Progenitor cell of endocrine pancreas (in vitro differentiated cells): ENCODE measurements at regions not wholly inside any gene's neighbourhood (a gene's known extent, or its start where the extent isn't known, plus 50 kb on each side); places are given as distances from the start of the nearest gene placed in this dataset.

Source experiments
- DNase-seq: peaks from one replicate; pipeline ENCODE4 v3.0.0; 2021; ENCODE audit warnings: low spot score; ENCODE audit not compliant: unreplicated experiment
- H3K27ac Mint-ChIP-seq: 2 replicates; pipeline ENCODE4 v1.8.0; 2021; ENCODE audit warnings: mild to moderate bottlenecking, moderate library complexity, mixed read lengths
- H3K27me3 Mint-ChIP-seq: 2 replicates; pipeline ENCODE4 v1.8.0; 2021; ENCODE audit warnings: mixed read lengths
- H3K36me3 Mint-ChIP-seq: 2 replicates; pipeline ENCODE4 v1.8.0; 2022; ENCODE audit warnings: mixed read lengths; ENCODE audit not compliant: insufficient read depth
- H3K4me1 Mint-ChIP-seq: 2 replicates; pipeline ENCODE4 v1.8.0; 2021; ENCODE audit warnings: low read depth, mixed read lengths
- H3K4me3 Mint-ChIP-seq: 2 replicates; pipeline ENCODE4 v1.8.0; 2021; ENCODE audit warnings: low read depth, mild to moderate bottlenecking, moderate library complexity, mixed read lengths
- H3K9me3 Mint-ChIP-seq: 2 replicates; pipeline ENCODE4 v1.8.0; 2021; ENCODE audit warnings: low read depth, mixed read lengths
- TF ChIP-seq, protein P1 (sequence below): fragments of 200-600 bp; sonication (generic); IDR thresholded peaks from one replicate; pipeline ENCODE4 v1.5.0; 2021; ENCODE audit warnings: antibody characterized with exemption, mild to moderate bottlenecking; ENCODE audit not compliant: unreplicated experiment

DNA sequence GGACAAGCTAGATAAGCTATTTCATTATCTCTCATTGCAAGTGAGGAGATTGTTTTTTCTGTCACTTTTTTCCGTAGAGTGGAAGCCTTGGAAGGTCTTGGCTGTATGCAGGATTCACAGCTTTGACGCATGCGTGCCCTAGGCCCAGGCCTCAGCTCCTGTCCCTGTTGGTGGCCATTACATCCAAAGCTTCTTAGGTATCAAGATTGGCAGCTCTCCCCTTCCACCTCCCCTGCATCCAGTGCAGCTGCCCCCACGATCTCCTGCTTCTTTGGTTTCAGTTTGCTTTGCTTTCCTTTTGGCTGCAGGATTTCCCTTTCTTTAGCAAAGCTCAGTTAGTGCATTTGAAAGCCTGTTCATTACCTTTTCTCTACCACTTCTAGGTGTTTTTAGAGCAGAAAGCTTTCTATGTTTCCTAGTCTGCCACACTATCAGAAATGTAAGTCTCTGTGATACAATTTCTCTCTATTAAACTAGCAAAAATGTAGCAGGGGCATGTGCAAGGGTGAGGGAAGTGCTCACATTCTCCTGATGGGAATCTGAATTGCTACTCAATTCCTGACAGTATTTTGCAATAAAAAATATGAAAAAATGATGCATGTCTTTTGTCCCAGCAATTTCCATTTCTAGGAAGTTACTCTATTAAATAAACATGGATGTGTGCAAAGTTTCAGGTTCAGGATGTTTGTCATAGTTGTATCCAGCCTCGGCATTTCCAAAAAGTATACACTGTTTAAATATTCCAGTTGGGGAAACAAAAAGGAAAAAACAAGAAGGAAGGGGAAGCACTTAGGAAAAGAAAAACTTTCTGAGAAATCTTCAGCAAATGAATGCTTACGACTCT, 91.2 kb downstream of the LIPG start:
- H3K4me3 Mint-ChIP-seq = no peak overlapping the region
- peaks cover 8% of the 10 kb centered on the region for H3K27me3 Mint-ChIP-seq
- H3K9me3 Mint-ChIP-seq = no peaks in the 10 kb centered on the region
- DNase-seq = no peak
- H3K4me1 Mint-ChIP-seq = no peaks in the 10 kb centered on the region
- TF ChIP-seq, protein P1, sequence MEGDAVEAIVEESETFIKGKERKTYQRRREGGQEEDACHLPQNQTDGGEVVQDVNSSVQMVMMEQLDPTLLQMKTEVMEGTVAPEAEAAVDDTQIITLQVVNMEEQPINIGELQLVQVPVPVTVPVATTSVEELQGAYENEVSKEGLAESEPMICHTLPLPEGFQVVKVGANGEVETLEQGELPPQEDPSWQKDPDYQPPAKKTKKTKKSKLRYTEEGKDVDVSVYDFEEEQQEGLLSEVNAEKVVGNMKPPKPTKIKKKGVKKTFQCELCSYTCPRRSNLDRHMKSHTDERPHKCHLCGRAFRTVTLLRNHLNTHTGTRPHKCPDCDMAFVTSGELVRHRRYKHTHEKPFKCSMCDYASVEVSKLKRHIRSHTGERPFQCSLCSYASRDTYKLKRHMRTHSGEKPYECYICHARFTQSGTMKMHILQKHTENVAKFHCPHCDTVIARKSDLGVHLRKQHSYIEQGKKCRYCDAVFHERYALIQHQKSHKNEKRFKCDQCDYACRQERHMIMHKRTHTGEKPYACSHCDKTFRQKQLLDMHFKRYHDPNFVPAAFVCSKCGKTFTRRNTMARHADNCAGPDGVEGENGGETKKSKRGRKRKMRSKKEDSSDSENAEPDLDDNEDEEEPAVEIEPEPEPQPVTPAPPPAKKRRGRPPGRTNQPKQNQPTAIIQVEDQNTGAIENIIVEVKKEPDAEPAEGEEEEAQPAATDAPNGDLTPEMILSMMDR = no peak
- no peak overlapping the region for H3K27ac Mint-ChIP-seq
- H3K36me3 Mint-ChIP-seq = no peaks in the 10 kb centered on the region

DNA sequence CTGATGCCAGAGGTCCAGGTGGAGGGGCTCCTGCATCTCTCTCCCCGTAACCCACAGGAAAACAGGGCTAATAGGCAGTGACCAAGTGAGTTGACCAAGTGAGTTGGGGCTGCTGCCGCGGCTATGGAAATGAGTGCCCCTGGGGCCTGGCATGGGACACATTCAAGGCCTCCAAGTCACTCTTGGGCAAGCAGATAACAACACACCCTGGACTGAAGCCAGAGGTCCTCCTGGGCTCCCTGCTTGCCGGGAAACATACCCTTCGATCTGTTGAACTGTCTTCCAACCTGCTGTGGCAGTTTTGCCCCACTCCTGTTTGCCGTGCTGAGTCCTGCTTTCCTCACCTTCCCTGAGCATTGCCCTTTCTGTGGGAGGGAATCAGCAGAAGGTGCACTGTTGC, 89.2 kb downstream of the LIPG start:
- DNase-seq = no peak
- H3K27me3 Mint-ChIP-seq = peaks cover 8% of the 10 kb centered on the region
- no peaks in the 10 kb centered on the region for H3K36me3 Mint-ChIP-seq
- H3K4me3 Mint-ChIP-seq = no peak overlapping the region
- no peaks in the 10 kb centered on the region for H3K9me3 Mint-ChIP-seq
- TF ChIP-seq, protein P1 = no peak
- no peak overlapping the region for H3K27ac Mint-ChIP-seq
- H3K4me1 Mint-ChIP-seq = peaks cover 16% of the 10 kb centered on the region

DNA sequence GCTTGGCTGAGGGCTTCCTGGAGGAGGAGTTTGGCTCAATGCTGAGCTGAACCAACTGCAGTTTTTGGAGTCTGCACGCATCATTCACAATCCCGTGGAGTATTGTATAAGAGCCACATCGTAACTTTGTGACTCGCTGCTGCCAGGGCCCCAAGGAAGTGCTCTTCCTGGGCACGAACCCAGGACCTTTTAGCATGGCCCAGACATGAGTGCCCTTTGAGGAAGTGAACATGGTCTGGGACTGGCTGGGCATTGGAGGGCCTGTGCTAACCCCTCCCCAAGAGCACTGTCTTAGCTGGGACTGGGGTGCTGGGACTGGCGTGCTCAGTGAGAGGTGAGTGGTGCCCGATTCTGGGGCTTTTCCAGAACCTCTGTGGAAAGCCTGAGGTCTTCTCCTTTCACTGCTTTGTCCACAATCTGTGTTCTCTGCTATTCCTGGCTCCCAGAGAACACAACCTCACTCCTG, 88.6 kb downstream of the LIPG start:
- TF ChIP-seq, protein P1 = no peak
- Mint-ChIP-seq H3K27ac (no peak overlapping the region), H3K27me3 (peaks cover 8% of the 10 kb centered on the region), H3K9me3 (no peaks in the 10 kb centered on the region), H3K36me3 (no peaks in the 10 kb centered on the region), H3K4me3 (no peak overlapping the region), H3K4me1 (peaks cover 18% of the 10 kb centered on the region)
- DNase-seq = no peak

DNA sequence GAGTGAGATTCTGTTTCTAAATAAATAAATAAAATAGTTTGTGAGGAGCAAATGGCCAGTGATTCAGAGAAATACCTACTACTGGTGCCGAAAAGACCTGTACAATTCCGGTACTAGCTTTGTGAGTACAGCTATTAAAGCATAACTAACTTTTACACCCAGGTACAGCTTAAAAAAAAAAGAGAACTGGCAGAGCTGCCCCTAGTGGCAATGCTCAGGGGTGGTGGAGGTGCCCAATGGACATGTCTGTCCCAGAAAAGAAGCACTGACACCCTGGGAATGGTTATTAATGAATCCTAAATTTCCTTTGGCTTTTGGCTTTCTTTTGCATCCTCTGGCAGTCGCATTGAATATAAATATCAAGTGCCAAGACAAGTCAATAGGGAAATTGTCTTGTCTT, 87.0 kb downstream of the LIPG start:
- TF ChIP-seq, protein P1 = peak; percentile 25
- no peaks in the 10 kb centered on the region for H3K9me3 Mint-ChIP-seq
- no peak for DNase-seq
- peaks cover 18% of the 10 kb centered on the region for H3K4me1 Mint-ChIP-seq
- H3K4me3 Mint-ChIP-seq = no peak overlapping the region
- H3K27me3 Mint-ChIP-seq = peaks cover 10% of the 10 kb centered on the region
- no peak overlapping the region for H3K27ac Mint-ChIP-seq
- H3K36me3 Mint-ChIP-seq = no peaks in the 10 kb centered on the region
